Neural cell (in vitro differentiated cells): ENCODE measurements at regions not wholly inside any gene's neighbourhood (a gene's known extent, or its start where the extent isn't known, plus 50 kb on each side); places are given as distances from the start of the nearest gene placed in this dataset.

Experiments
- H2AFZ ChIP-seq: fragments of 200-600, 300-800 bp; sonication (generic), shearing (Covaris generic); 2 replicates; pipeline ENCODE4 v1.6.0; 2014; ENCODE audit warnings: low read depth, mild to moderate bottlenecking, antibody characterized with exemption, low read length, moderate library complexity
- H3F3A ChIP-seq: fragments of 200-600 bp; shearing (Covaris generic); 2 replicates; pipeline ENCODE4 v1.6.1; 2016; ENCODE audit warnings: mild to moderate bottlenecking, moderate library complexity, mixed read lengths, antibody characterized with exemption, low read length; ENCODE audit not compliant: insufficient read depth, poor library complexity, severe bottlenecking
- H3K27ac ChIP-seq: fragments of 200-600, 300-800 bp; sonication (generic), shearing (Covaris generic); 2 replicates; pipeline ENCODE4 v1.5.1; 2014; ENCODE audit warnings: mild to moderate bottlenecking, low read length, moderate library complexity
- H3K27me3 ChIP-seq: fragments of 300-800, 200-600 bp; sonication (generic), shearing (Covaris generic); 2 replicates; pipeline ENCODE4 v1.6.0; 2014; ENCODE audit warnings: mild to moderate bottlenecking, low read depth, low read length, moderate library complexity; ENCODE audit not compliant: insufficient read depth
- H3K36me3 ChIP-seq: fragments of 300-800, 200-600 bp; sonication (generic), shearing (Covaris generic); 2 replicates; pipeline ENCODE4 v1.5.1; 2014; ENCODE audit warnings: mild to moderate bottlenecking, antibody characterized with exemption, low read length, moderate library complexity; ENCODE audit not compliant: insufficient read depth
- H3K4me2 ChIP-seq: fragments of 300-800, 200-600 bp; sonication (generic), shearing (Covaris generic); 2 replicates; pipeline ENCODE4 v1.6.0; 2014; ENCODE audit warnings: mild to moderate bottlenecking, low read length
- H3K4me3 ChIP-seq: fragments of 300-800, 200-600 bp; sonication (generic), shearing (Covaris generic); 2 replicates; pipeline ENCODE4 v1.5.1; 2014; ENCODE audit warnings: mild to moderate bottlenecking, low read length, moderate library complexity
- H3K79me2 ChIP-seq: fragments of 200-600 bp; shearing (Covaris generic); replicated peaks from 2 replicates; pipeline ENCODE4 v1.6.0; 2014; ENCODE audit warnings: mild to moderate bottlenecking, low read length, moderate library complexity; ENCODE audit not compliant: insufficient read depth
- H3K9ac ChIP-seq: fragments of 300-800, 200-600 bp; sonication (generic), shearing (Covaris generic); 2 replicates; pipeline ENCODE4 v1.6.1; 2016; ENCODE audit warnings: mild to moderate bottlenecking, low read length, mixed read lengths
- H3K9me2 ChIP-seq: fragments of 200-600 bp; shearing (Covaris generic); 2 replicates; pipeline ENCODE4 v1.6.1; 2016; ENCODE audit warnings: mild to moderate bottlenecking, low read length, mixed read lengths; ENCODE audit not compliant: insufficient read depth
- H3K9me3 ChIP-seq: fragments of 200-600, 300-800 bp; sonication (generic), shearing (Covaris generic); 2 replicates; pipeline ENCODE4 v1.6.1; 2016; ENCODE audit warnings: mild to moderate bottlenecking, mixed run types, low read length, moderate library complexity, mixed read lengths
- H4K20me1 ChIP-seq: fragments of 200-600 bp; shearing (Covaris generic); 2 replicates; pipeline ENCODE4 v1.6.1; 2016; ENCODE audit warnings: mild to moderate bottlenecking, mixed run types; ENCODE audit not compliant: insufficient read depth
- CTCF ChIP-seq: fragments of 450-650 bp; IDR thresholded peaks from 2 replicates; pipeline ENCODE4 v1.5.1; 2014; ENCODE audit warnings: antibody characterized with exemption, mild to moderate bottlenecking, moderate library complexity; ENCODE audit not compliant: poor library complexity, severe bottlenecking
- EP300 ChIP-seq: fragments of 450-650 bp; conservative IDR thresholded peaks from 2 replicates; pipeline ENCODE4 v1.6.1; 2014; ENCODE audit warnings: antibody characterized with exemption, mild to moderate bottlenecking, moderate library complexity; ENCODE audit not compliant: poor library complexity, severe bottlenecking
- EZH2 ChIP-seq: fragments of 200-600, 300-800 bp; shearing (Covaris generic), sonication (generic); IDR thresholded peaks from 2 replicates; pipeline ENCODE4 v1.6.1; 2014; ENCODE audit warnings: antibody characterized with exemption, low read length, borderline replicate concordance, mild to moderate bottlenecking; ENCODE audit not compliant: insufficient read depth, poor library complexity, severe bottlenecking
- MXI1 ChIP-seq: fragments of 450-650 bp; conservative IDR thresholded peaks from 2 replicates; pipeline ENCODE4 v1.6.1; 2014; ENCODE audit warnings: antibody characterized with exemption, mild to moderate bottlenecking; ENCODE audit not compliant: poor library complexity, severe bottlenecking
- POLR2AphosphoS5 ChIP-seq: IDR thresholded peaks from 2 replicates; pipeline ENCODE4 v1.6.1; 2012
- RAD21 ChIP-seq: fragments of 450-650 bp; conservative IDR thresholded peaks from 2 replicates; pipeline ENCODE4 v1.6.1; 2014; ENCODE audit warnings: antibody characterized with exemption, mild to moderate bottlenecking, moderate library complexity
- REST ChIP-seq: IDR thresholded peaks from 2 replicates; pipeline ENCODE4 v1.6.1; 2012; ENCODE audit warnings: borderline replicate concordance
- SMC3 ChIP-seq: fragments of 450-650 bp; conservative IDR thresholded peaks from 2 replicates; pipeline ENCODE4 v1.6.1; 2014; ENCODE audit warnings: antibody characterized with exemption, mild to moderate bottlenecking, moderate library complexity; ENCODE audit not compliant: poor library complexity
- TAF1 ChIP-seq: IDR thresholded peaks from 2 replicates; pipeline ENCODE4 v1.6.1; 2012; ENCODE audit warnings: low read depth

GRCh38 chr11:10990637-10991193, 132.9 kb upstream of the ZBED5 start:
- H2AFZ ChIP-seq, result no peak overlapping the region
- no peak overlapping the region for H3K27ac ChIP-seq

GRCh38 chr11:10990160-10990559, 132.3 kb upstream of the ZBED5 start:
- Histone ChIP-seq H3K4me3 (no peak overlapping the region), H3K36me3 (no peaks in the 10 kb centered on the region), H3K27me3 (no peaks in the 10 kb centered on the region), H3F3A (no peaks in the 10 kb centered on the region), H3K27ac (no peak overlapping the region), H3K9me3 (no peaks in the 10 kb centered on the region), H3K4me2 (no peak overlapping the region), H3K79me2 (no peaks in the 10 kb centered on the region), H3K9ac (no peak overlapping the region), H3K9me2 (no peaks in the 10 kb centered on the region), H4K20me1 (no peaks in the 10 kb centered on the region), H2AFZ (no peak overlapping the region)
- TF ChIP-seq SMC3, result no peak
- no peak for TF ChIP-seq RAD21
- TF ChIP-seq MXI1, result no peak
- no peak for TF ChIP-seq CTCF
- TF ChIP-seq EZH2, result no peak
- TF ChIP-seq EP300, result no peak
- TF ChIP-seq POLR2AphosphoS5, result no peak
- TF ChIP-seq TAF1, result no peak
- no peak for TF ChIP-seq REST

More at GRCh38 chr11:10990637-10991193, 132.9 kb upstream of the ZBED5 start:
- no peaks in the 10 kb centered on the region for H3K79me2 ChIP-seq
- H3K36me3 ChIP-seq, result no peaks in the 10 kb centered on the region
- H3K9ac ChIP-seq, result no peak overlapping the region
- H3K4me2 ChIP-seq, result no peak overlapping the region
- H3K27me3 ChIP-seq, result no peaks in the 10 kb centered on the region
- no peaks in the 10 kb centered on the region for H3K9me2 ChIP-seq
- H3F3A ChIP-seq, result no peaks in the 10 kb centered on the region
- no peak for TF ChIP-seq TAF1
- no peak overlapping the region for H3K4me3 ChIP-seq
- H4K20me1 ChIP-seq, result no peaks in the 10 kb centered on the region
- no peaks in the 10 kb centered on the region for H3K9me3 ChIP-seq

GRCh38 chr11:10986006-10986405, 128.2 kb upstream of the ZBED5 start:
- H3K27me3 ChIP-seq, result no peaks in the 10 kb centered on the region
- H3K4me3 ChIP-seq, result no peak overlapping the region
- no peak overlapping the region for H3K4me2 ChIP-seq

More at GRCh38 chr11:10986006-10986405, 128.2 kb upstream of the ZBED5 start:
- no peaks in the 10 kb centered on the region for H3K79me2 ChIP-seq
- H2AFZ ChIP-seq, result no peak overlapping the region
- no peaks in the 10 kb centered on the region for H3K36me3 ChIP-seq
- no peak overlapping the region for H3K27ac ChIP-seq
- TF ChIP-seq CTCF (no peak), EP300 (no peak), TAF1 (no peak), REST (no peak), EZH2 (no peak), RAD21 (no peak), SMC3 (no peak), POLR2AphosphoS5 (no peak), MXI1 (no peak)
- H3K9ac ChIP-seq, result no peak overlapping the region
- no peaks in the 10 kb centered on the region for H3F3A ChIP-seq
- H3K9me2 ChIP-seq, result no peaks in the 10 kb centered on the region
- no peaks in the 10 kb centered on the region for H4K20me1 ChIP-seq
- H3K9me3 ChIP-seq, result no peaks in the 10 kb centered on the region
